HG03558 (cell line): ENCODE measurements at regions not wholly inside any gene's neighbourhood (a gene's known extent, or its start where the extent isn't known, plus 50 kb on each side); places are given as distances from the start of the nearest gene placed in this dataset.
A peak's percentile ranks its signal among the peaks of the same experiment; 100 is the strongest.
"Not testable (repeated sequence)": the region's sequence is repeated elsewhere in the genome, so short reads cannot be mapped to it uniquely, and the experiment has no call there.

ENCODE experiments used
- ATAC-seq: cut with Tn5 transposase; IDR thresholded peaks from one replicate; pipeline ENCODE4 v1.9.1; 2021; ENCODE audit warnings: moderate number of reproducible peaks; ENCODE audit not compliant: unreplicated experiment; ENCODE audit errors: extremely low read depth

- ATAC-seq, result no peak
Measured at GRCh38 chr5:98372351-98372750, 401.1 kb upstream of the RGMB start.

- no peak for ATAC-seq
Measured at GRCh38 chr5:98391921-98392625, 381.4 kb upstream of the RGMB start.

- ATAC-seq, result not testable (repeated sequence)
Measured at GRCh38 chr5:98393205-98393604, 380.3 kb upstream of the RGMB start.

- no peak for ATAC-seq
Measured at GRCh38 chr5:98397081-98397480, 376.4 kb upstream of the RGMB start.

GRCh38 chr5:98398465-98398864 lies 375.0 kb upstream of the RGMB start:
- ATAC-seq, result no peak

- no peak for ATAC-seq
Measured at GRCh38 chr5:98401656-98402055, 371.8 kb upstream of the RGMB start.

- no peak for ATAC-seq
Measured at GRCh38 chr5:98402130-98402529, 371.3 kb upstream of the RGMB start.

DNA sequence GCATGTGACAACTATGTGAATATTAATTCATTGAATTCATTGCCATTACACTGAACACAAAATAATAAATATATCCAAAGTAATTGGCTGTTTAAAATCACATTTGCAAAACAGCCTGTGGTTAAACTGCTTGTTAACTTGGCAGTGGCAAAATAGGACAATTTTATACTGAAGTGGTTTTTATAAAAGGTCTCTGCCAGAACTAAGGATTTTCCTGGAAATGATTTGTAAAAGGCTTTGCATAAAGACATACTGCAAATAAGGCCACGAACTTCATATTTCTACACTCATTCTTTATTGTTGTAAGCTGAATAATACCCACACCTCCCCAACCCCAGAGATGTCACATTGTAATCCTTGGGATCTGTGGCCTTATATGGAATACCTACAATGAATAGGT lies 370.3 kb upstream of the RGMB start:
- ATAC-seq, result no peak

GRCh38 chr5:98414938-98415337 lies 358.5 kb upstream of the RGMB start:
- no peak for ATAC-seq

- ATAC-seq, result no peak
Measured at GRCh38 chr5:98415663-98416062, 357.8 kb upstream of the RGMB start.

DNA sequence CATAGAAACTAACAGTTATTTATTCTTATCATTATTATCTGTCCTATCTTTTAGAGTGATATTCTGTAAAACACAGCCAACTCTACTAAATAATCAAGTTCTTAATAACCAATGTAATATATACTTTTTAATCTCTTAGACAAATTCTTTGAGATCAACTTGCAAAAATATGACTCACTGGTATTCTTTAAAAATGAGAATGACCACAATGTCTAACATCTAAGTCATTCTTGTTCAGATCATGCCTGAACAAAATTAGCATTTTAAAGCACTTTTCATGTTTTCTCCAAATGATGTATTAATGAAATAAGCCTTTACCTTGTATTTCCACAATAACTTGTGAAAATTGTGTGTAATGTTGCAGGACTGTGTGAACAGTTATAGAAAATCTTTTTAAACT lies 356.9 kb upstream of the RGMB start:
- ATAC-seq, result no peak

GRCh38 chr5:98419825-98420224 lies 353.6 kb upstream of the RGMB start:
- ATAC-seq, result no peak

- no peak for ATAC-seq
Measured at GRCh38 chr5:98424681-98425450, 348.6 kb upstream of the RGMB start.

DNA sequence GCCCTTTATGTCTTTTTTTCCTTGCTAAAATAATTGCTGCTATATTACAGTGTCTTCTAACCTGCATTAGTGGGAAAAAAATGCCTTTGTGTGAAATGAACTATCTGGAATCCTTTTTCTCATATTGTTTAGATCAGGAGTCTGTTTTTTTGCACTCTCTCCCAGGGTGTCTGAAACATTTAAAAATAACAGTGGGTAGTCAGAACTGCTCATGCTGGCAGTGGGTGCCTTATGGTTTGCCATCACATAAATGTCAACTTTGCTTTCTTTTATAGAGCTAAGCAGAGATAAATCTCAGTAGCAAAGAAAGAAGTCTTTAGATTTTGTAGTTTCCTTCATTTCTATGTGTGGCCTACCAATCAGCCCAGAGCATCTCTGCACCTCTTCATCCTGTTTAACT lies 347.8 kb upstream of the RGMB start:
- no peak for ATAC-seq

- ATAC-seq, result peak; percentile 54
Measured at GRCh38 chr5:98428806-98429205, 344.7 kb upstream of the RGMB start.

DNA sequence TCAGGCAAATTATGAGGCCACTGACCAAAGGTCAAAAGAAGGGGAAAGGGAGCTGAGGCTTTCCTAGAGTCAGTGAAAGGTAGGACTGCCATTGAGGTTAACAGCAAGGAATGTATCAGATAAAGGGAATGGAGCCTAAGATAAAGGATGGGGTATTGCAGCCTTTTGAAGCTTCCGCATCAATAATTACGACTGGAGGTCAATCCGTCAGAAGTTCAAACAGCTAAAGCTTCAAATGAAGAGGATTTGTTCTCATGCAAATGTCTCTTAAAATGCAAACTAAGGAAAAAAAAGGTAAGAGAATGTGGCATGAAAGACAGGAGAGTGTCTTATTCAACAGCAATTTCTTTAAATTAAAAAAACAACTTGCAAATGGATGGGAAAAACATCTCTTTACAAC lies 341.1 kb upstream of the RGMB start:
- no peak for ATAC-seq

- ATAC-seq, result no peak
Measured at GRCh38 chr5:98433022-98433421, 340.4 kb upstream of the RGMB start.

GRCh38 chr5:98433673-98434072 lies 339.8 kb upstream of the RGMB start:
- no peak for ATAC-seq

DNA sequence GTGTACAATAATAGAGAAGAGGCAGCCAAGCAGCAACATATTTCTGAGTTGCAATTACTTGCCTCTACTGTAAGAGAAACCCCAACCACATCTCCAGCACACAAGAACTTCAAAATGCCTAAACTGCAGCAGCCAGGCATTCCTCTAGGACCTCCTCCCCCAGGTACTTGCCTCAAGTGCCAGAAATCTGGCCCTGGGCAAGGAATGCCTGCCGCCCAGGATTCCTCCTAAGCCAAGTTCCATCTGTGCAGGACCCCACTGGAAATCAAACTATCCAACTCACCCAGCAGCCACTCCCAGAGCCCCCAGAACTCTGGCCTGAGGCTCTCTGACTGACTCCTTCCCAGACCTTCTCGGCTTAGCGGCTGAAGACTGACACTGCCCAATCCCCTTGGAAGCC lies 336.8 kb upstream of the RGMB start:
- ATAC-seq, result no peak

- ATAC-seq, result no peak
Measured at GRCh38 chr5:98442448-98442847, 331.0 kb upstream of the RGMB start.

- ATAC-seq, result no peak
Measured at GRCh38 chr5:98443881-98444280, 329.6 kb upstream of the RGMB start.

DNA sequence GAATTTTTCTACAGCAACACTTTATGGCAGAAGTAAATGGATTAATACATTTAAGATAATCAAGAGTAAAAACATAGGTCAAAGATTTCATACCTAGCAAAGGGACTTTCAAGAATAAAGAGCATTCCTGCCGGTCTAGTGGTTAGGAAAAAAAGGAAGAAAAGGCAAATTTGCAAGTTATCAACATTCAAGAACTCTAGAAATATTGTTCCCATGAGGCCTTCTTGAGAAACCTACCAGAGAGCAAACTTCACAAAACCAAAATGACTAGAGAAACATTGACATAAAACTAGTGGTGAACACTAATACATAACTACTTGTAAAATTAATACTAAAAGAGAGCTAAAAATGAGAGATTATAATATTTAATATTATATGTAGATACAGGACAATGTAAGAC lies 320.2 kb upstream of the RGMB start:
- ATAC-seq, result no peak
